Hematopoietic multipotent progenitor cell treated with erythropoietin and hydrocortisone succinate and interleukin-3 and kit ligand, for 15 days (in vitro differentiated cells): ENCODE measurements at regions not wholly inside any gene's neighbourhood (a gene's known extent, or its start where the extent isn't known, plus 50 kb on each side); places are given as distances from the start of the nearest gene placed in this dataset.

Source experiments
- DNase-seq: peaks from one replicate; pipeline ENCODE4 v3.0.0-alpha.2; 2015; ENCODE audit warnings: low spot score

DNA sequence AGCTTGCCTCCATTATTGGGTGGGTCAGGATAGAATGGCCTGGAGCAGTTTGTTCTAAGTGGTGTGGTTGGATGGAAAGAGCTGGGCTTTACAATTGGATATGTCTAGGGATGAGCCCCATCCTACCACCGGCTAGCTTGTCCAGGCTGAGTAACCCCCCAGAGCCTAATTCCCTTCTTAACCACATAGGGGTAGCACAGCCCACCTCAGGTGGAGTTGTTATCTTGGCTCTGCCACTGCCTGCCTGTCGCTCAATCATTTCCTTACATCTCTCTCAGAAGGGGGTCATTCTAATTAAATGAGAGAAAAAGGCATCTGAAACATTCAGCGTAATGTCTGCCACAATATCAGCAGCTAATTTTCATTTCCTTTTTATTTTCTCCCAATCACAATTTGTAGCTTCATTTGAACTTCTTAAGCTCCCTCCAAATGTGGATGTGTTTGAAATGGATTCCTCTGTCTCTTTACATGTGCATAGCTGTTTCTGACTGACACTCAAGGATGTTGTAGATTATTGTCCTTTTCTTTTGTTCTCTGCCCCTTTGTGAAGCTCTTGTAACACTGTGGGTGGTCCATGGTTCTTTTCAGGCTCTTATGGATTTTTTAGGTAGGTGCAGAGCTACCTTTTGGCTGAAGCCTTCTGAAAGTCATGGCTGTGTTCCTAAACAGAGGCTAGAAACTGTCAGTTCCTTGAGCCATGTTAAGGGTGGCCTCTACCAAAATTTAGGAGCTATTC lies 383.1 kb upstream of the KLF4 start:
- no peak for DNase-seq

DNA sequence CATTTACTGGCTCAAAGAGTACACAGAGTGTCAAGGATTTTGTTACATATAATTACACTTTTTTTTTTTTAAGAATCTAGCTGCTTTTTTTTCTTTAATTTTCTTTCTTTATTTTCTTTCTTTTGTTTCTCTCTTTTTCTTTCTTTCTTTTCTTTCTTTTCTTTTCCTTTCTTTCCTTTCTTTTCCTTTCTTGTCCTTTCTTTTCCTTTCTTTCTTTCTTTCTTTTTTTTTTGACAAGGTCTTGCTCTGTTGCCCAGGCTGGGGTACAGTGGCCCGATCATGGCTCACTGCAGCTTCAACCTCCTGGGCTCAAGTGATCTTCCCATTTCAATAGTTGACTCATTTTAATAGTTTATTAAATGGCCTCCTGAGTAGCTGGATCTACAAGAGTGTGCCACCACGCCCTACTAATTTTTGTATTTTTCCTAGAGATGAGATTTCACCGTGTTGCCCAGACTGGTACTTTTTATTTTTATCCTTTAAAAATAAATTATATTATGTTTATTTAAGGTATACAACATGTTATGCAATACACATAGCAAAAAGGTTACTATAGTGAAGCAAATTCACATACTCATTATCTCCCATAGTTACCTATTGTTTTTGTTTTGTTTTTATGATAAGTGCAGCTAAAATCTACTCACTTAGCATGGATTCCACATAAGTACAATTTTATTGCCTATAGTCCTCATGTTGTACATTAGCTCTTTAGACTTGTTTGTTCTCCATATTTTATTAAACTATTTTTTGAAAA lies 381.5 kb upstream of the KLF4 start:
- DNase-seq: no peak

DNA sequence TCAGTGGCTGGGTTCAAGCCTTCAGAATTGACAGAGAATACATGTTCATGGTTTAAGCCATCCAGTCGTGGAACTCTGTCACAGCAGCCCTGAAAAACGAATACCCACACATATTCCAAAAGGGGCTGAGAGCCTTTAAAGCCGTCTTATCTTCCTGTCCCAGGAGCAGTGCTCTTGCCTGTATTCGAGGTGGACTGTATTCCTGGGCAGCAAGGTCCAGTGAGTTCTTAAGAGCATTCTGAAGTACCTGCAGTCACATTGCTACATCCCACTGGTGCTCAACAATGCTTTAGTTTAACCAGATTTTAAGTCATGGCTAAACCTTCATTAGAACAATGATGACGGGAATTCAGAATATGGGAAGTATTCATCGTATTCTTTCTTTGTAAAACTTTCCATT lies 380.7 kb upstream of the KLF4 start:
- DNase-seq: no peak

DNA sequence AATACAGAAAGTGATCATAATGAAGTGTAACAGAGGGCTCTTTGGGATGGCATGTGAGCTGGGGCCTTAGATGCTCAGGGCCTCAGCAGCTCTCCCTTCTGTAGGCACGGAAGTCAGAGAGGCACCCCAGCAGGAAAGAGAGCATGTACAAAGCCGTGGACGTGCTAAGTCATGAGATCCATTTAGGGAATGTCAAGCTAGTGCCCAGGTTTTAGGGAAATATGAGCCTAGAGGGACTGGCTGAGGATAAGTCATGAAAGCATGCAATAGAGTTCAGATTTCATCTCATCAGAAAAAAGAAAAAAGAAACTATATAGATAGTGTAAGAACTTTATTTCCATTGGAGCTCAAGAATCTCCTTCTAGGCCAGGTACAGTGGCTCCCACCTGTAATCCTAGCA lies 379.5 kb upstream of the KLF4 start:
- DNase-seq: no peak

DNA sequence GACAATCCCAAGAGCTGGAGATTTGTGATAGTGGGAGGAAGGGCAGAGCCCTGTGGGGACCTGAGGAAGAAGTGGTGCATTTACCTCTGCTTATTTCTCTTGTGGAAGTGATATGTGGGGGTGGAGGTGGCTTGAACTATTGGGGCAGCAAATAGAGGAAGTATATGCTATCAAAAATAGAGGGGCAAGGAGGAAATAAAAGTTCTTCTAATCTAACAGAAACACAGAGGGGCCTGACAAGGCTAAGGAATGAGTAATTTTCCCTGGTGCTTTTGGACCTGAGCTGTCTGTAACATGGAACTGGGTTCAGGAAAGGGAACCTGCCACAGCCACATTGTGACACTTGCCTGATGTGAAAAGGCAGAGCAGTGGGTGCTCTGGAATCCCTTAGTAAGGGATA lies 378.6 kb upstream of the KLF4 start:
- no peak for DNase-seq

DNA sequence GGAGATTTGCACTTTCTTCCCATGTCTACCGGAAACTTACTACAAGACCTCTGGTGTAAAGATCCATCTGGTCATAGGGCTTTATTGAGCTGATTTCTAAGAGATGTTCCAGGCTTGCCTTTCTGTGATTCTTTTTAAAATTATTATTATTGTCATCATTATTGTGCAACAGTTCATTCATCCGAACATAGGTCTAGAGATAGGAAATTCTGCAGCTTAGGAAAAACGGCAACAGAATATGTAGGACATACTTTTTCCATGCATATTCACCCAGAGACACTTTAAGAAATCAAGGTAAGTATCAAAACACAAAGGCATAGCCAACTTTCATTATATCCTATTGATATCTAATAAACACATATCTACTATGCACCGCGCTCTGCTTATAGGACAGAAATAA lies 378.2 kb upstream of the KLF4 start:
- no peak for DNase-seq

DNA sequence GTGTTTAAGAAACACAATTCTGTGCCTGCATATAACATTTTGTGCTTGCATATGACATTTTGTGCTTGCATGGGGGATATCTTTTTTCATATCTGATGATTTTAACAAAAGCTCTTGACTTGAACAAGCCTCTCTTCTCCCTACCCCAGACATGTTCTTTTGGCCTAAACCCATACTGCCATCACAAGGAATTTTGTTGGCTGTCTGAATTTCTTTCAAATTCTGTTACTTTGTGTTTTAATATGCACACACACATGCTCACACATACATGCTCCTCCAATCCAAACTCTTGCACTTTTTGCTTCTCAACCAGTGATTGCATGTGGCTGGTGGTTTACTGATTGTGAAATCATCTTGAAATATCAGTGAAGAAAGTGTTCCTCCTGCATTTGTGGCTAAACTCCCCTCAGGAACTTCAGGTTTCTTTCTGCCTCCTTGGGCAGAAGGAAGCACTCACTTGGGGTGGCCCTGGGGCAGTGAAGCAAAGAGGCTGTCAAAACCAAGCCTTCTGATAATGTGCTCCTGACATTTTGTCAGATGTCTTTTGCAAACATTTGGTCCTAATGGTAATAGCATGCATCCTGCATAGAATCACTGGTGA lies 377.2 kb upstream of the KLF4 start:
- no peak for DNase-seq

DNA sequence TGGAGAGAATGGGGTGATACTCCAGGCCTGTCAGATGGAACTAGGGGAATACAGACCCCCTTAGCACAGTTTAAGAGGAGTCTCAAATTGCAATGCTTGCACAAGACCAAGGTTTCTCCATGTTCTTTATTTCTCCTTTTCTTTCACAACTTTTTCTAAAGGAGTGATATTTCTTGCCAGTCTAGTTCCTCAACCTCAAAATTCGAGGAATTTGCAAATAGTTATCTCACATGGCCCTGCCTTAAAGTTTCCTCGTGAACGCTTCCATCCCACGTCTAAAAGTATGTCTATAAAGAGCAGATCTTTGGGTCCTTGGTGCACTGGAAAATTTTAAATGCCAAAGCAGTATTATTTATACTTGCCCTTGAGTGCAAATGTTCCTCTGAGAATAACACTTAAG lies 373.8 kb upstream of the KLF4 start:
- no peak for DNase-seq

DNA sequence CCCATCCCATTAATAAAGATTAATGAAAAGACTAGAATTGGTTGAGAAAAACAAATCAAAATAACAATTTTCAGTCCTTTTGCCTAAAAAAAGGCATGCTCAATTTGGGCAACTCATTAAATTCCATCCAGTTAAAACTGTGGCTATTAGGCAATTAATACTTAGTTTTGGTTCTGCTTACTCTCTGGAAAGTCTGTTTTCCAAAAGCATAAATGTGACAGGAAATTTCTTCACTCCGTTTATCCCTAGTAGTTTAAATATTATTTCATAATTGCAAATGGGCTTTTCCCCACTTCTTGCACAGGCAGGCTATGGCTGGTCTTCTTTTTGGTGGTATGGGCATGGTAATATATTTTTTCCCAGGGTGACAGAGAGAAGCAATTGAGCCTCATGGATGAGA lies 373.3 kb upstream of the KLF4 start:
- no peak for DNase-seq

DNA sequence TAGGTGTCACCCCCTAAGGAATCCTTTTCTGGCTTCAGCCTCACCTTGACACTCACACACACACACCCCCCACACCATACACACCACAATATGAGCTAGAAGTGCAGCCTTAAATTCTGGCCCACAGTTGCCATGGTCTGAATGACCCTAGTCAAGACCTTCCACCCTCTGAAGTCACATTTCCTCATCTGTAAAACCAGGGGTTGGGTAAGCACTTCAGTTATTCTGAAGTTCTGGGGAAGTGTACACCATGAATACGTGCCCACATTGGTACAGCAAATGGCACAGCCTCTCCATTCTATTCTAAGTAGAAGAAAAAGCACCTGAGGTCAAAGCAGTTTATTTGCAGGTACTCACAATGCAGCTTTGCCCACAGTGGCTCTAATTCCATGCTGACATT lies 372.8 kb upstream of the KLF4 start:
- DNase-seq: no peak

DNA sequence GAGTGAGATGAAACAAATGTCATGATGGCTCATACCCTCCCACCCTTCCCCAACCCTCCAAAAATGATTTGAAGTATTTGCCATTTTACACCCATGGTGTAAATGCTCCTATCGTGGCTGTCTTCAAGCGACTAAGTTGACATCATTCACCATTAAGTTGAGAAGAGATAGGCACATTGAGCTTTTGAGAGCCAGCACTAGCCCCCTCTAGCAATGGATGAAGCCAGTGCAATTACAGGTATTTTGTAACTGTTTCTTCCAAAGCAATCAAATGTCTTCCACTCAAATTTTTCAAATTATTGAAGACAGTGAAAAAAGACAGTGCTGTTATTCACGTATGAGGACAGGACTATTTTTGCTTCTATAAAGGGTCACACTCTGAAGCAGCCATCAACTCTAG lies 371.5 kb upstream of the KLF4 start:
- no peak for DNase-seq

DNA sequence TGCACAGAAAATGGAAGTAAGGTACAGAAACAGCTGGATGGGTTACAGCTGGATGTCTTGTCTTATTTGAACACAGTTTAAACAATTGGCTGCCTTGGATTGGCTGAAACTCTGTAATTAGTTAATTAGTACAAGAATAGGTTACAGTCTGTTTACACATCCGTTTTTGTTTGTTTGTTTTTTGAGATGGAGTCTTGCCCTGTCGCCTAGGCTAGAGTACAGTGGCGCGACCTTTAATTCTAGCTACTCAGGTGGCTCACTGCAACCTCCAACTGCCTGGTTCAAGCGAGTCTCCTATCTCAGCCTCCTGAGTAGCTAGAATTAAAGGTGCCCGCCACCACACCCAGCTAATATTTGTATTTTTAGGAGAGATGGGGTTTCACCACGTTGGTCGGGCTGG lies 368.7 kb upstream of the KLF4 start:
- no peak for DNase-seq

DNA sequence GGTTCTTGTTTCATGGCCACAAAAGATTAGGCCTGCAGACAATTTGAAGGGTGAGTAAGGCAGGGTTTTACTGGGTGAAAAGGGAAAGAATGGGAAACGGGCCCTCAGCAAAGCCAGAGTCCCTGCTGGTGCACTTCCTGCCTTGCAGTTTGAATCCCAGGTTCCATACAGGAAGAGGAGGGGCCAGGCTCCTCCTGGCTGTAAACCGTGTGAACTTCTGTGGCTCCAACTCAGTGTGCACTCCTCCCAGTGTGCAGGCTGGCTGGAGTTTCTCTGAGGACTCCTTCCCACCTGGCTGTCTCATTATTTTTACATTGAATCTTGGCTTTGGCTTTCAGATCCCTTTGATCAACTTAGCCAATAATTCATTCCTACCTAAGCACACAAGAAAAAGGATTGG lies 367.1 kb upstream of the KLF4 start:
- no peak for DNase-seq

DNA sequence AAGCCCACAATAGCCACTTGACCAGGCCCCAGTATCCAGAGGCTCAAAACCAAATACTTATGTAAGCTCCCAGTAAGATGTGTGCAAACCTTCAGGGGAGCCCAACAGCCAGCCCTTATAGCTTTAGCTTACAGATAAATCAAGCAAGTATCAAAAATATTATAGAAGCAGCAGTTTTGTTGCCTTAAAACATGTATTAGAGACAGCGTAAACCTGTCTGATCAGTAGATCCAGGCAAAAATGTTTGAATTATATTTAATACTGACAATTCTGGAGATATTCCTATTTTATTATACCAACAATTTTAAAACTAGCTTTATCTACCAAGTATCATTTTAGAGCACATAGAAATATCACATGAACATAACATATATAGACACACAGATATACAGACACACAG lies 365.6 kb upstream of the KLF4 start:
- DNase-seq: no peak

DNA sequence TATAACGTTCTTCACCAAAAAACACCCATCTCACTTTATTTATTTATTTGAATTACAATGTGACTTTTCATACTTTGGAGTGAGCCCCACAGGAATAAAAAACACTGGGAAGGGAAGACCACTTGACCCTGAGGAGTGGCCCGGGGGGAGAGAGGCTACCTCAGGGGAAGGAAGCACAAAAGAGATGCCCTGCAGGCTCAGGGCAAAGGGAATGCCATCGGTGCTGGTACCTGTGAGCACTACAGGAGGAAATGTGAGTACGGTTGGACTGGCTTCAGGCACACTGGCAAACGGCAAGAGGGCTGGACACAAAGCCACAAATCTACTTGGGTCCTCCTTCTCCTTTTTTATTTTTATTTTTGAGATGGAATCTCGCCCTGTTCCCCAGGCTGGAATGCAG lies 363.9 kb upstream of the KLF4 start:
- no peak for DNase-seq

DNA sequence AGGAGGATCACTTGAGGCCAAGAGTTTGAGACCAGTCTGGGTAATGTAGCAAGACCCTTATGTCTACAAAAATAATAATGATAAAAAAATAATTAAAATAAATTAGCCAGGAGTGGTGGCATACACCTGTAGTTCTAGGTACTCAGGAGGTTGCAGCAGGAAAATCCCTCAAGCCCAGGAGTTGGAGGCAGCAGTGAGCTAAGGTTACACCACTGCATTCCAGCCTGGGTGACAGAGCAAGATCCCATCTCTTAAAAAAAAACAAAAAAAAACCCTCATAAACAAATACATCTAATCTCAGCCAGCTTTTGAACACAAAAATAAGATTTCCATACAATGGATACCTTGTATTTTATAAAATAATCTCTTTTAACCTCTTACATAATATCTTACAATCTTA lies 363.3 kb upstream of the KLF4 start:
- DNase-seq: no peak

DNA sequence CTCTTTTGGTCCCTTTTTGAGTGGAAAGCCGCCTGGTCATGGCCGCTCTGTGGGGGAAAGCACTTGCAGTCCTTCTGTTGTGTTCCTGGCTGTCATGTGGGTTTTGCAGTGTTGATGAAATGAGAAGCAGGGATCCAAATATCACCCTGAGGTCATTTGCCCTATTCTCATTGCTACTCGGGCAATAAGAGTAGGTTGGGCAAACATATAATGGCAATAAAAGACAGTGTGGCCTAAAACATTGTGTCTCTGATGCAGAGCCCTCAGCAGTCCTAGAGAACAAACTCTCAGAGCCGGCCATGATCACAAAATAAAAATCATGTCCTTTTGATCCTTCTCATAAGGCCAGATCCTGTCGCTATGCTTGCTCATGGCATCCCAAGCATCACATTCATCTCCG lies 361.1 kb upstream of the KLF4 start:
- DNase-seq: no peak

DNA sequence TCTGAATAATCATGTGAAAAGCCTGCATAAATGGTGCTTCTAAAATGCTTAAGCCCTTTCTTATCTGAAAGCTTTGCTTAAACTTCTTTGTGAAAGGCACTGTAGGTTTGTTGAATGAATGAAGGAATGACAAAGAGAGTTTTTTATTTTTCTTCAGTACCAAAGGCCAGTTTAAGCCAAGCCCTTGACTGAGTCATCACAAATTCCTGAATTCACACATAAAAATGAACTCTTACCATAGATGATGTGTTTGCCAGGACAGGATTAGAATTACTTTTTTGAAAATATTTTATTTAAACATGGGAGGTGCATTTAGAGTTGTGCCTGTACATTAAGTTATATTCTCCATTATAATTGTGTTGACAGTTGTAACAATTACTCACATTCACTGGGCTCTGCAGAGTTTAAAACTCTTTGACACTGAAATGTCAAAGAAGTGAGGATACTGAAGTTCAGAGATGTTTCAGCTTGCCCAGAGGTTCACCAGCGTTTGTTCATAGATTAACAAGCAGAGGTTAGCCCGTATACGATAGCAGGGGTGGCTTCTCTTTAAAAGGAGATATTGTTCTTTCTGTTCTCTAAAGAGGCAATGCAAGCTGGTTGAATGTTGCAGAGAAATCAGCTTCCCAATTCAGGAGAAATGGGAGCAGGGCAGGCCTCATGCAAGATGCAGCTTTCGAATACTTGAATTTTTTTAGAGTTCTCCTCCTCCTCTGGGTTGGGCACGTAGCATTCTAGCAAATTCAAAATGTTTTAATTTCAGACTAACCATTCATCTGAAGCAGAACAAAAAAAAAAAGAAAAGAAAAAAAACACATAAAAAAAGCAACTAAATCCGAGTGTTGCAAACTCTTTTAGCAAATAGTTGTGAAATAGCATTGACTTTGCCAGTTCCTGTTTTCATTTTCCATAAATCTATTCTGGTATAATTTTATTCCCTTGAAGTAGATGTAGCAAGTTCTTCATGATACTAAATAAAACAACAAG lies 358.7 kb upstream of the KLF4 start:
- no peak for DNase-seq

DNA sequence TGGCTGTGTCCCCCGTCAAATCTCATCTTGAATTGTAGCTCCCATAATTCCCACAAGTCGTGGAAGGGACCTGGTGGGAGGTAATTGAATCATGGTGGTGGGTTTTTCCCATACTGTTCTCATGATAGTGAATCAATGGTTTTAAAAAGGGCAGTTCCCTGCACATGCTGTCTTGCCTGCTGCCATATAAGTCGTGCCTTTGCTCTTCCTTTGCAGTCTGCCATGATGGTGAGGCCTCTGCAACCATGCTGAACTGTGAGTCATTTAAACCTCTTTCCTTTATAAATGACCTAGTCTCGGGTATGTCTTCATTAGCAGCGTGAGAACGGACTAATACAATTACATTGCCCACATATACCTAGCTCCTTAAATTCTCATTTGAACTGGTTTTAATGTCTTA lies 353.0 kb upstream of the KLF4 start:
- DNase-seq: no peak

DNA sequence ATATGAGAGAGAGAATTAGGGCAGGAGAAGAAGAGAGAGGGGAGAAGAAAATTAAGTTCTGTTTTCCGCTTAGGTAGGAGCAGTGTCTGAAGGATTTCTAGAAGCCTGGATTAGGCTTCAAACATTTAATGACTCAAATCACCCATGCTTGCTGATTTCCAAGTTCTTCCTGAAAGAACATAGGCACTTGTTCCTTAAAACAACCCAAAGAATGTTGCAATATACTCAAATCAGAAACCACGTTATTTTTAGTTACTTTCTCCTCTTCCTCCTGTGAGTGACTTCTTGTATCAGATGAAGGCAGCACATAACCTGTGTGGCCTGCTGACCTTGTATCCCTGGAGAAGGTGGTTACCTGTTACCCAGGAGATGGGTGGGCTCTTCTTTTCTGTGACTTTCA lies 351.5 kb upstream of the KLF4 start:
- DNase-seq: no peak

DNA sequence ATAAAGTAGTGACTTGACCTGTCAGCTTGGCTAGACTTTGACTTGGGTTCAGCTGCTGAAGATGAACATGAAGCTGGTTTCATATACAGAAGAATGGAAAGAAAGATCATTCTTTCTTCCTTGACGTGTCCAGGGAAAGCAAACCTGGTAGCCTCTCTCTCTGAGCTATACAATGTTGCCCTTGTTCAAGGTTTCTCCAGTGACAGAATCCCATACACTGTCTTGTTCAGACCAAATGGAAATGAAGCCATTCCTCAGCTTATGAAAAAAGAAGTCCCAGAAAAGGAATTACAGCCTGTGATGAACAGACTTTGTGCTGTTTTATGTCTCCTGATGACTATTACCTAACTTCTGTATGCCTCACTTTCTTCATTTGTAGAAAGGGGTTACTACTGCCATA lies 349.8 kb upstream of the KLF4 start:
- DNase-seq: no peak

DNA sequence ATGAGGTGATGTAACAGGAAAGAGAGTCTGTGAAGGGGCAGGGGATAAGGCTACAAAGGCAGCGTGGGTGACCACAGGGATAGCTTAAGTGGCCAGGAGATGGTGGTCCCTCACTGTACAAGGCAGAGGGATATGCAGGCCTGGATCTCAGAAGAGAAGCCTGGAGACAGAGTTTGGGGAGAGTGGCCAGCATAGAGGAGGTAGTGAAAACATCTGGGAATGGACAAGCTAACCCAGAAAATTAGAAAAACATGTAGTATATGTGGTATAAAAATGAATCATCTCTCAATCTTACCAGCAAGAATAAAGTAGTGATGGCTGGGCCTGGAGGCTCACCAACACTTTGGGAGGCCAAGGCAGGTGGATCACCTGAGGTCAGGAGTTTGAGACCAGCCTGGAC lies 349.2 kb upstream of the KLF4 start:
- no peak for DNase-seq
